ENCODE measurements at regions not wholly inside any gene's neighbourhood (a gene's known extent, or its start where the extent isn't known, plus 50 kb on each side); places are given as distances from the start of the nearest gene placed in this dataset.

- Histone ChIP-seq H2BK5ac (ENCODE audit: low read depth, low read length, poor library complexity) (no peak overlapping the region), H3K4ac (ENCODE audit: low read depth, low read length) (no peak overlapping the region), H3K27me3 (ENCODE audit: insufficient read depth, low read length) (no peaks in the 10 kb centered on the region), H2AFZ (ENCODE audit: insufficient read depth, low read length, poor library complexity) (no peak overlapping the region), H3K36me3 (ENCODE audit: control insufficient read depth in 1 of 2, insufficient read depth in 2 of 2, low read length in 2 of 2) (no peaks in the 10 kb centered on the region), H2AK5ac (ENCODE audit: low read length) (no peak overlapping the region), H3K23ac (ENCODE audit: low read length) (no peak overlapping the region), H3K14ac (ENCODE audit: low read length) (no peak overlapping the region), H4K12ac (ENCODE audit: low read depth, low read length) (no peak overlapping the region), H3K27ac (ENCODE audit: low read depth, low read length) (no peak overlapping the region), H2BK120ac (ENCODE audit: insufficient read depth, low read length, poor library complexity) (no peak overlapping the region), H3K9me3 (ENCODE audit: insufficient read depth, low read depth, low read length) (no peaks in the 10 kb centered on the region), H3K18ac (ENCODE audit: low read length) (no peak overlapping the region), H2BK12ac (ENCODE audit: low read length) (no peak overlapping the region), H3K79me1 (ENCODE audit: low read length) (no peaks in the 10 kb centered on the region), H3K79me2 (ENCODE audit: control insufficient read depth, insufficient read depth, low read length, poor library complexity) (no peaks in the 10 kb centered on the region), H3K4me3 (ENCODE audit: low read depth, low read length) (no peak overlapping the region), H3K4me2 (ENCODE audit: low read length) (no peak overlapping the region), H3K9ac (ENCODE audit: low read length) (no peak overlapping the region), H4K8ac (ENCODE audit: low read depth, low read length) (no peak overlapping the region), H4K91ac (ENCODE audit: low read depth, low read length) (no peak overlapping the region), H3K4me1 (ENCODE audit: control insufficient read depth in 1 of 2, insufficient read depth in 2 of 2, low read length in 2 of 2) (peaks cover 2 to 3% of the 10 kb centered on the region in 2 experiments)
- WGBS (ENCODE audit: extremely low coverage, insufficient coverage, insufficient read length) = no CpG with 5 or more reads among the region's 5 CpGs
- peak; percentile 7 to 17 for DNase-seq
Observed at GRCh38 chr14:97655169-97655948, 858.2 kb downstream of the VRK1 start.

GRCh38 chr14:97657609-97658008, 860.4 kb downstream of the VRK1 start:
- no peak overlapping the region for H2AK5ac ChIP-seq (ENCODE audit: low read length)
- no peak overlapping the region for H4K91ac ChIP-seq (ENCODE audit: low read depth, low read length)
- H3K79me1 ChIP-seq (ENCODE audit: low read length) = no peaks in the 10 kb centered on the region
- H3K9ac ChIP-seq (ENCODE audit: low read length) = no peak overlapping the region
- H3K36me3 ChIP-seq (ENCODE audit: control insufficient read depth in 1 of 2, insufficient read depth in 2 of 2, low read length in 2 of 2) = no peaks in the 10 kb centered on the region
- no peak for DNase-seq
- H3K79me2 ChIP-seq (ENCODE audit: control insufficient read depth, insufficient read depth, low read length, poor library complexity) = no peaks in the 10 kb centered on the region
- H3K18ac ChIP-seq (ENCODE audit: low read length) = no peak overlapping the region
- peaks cover 2 to 3% of the 10 kb centered on the region in 2 experiments for H3K4me1 ChIP-seq (ENCODE audit: control insufficient read depth in 1 of 2, insufficient read depth in 2 of 2, low read length in 2 of 2)
- no peak overlapping the region for H4K8ac ChIP-seq (ENCODE audit: low read depth, low read length)
- no peak overlapping the region for H3K23ac ChIP-seq (ENCODE audit: low read length)
- H2AFZ ChIP-seq (ENCODE audit: insufficient read depth, low read length, poor library complexity) = no peak overlapping the region
- no peaks in the 10 kb centered on the region for H3K27me3 ChIP-seq (ENCODE audit: insufficient read depth, low read length)
- no peak overlapping the region for H3K14ac ChIP-seq (ENCODE audit: low read length)
- no peak overlapping the region for H2BK5ac ChIP-seq (ENCODE audit: low read depth, low read length, poor library complexity)
- WGBS (ENCODE audit: extremely low coverage, insufficient coverage, insufficient read length) = no CpG with 5 or more reads among the region's 2 CpGs
- no peaks in the 10 kb centered on the region for H3K9me3 ChIP-seq (ENCODE audit: insufficient read depth, low read depth, low read length)
- H3K27ac ChIP-seq (ENCODE audit: low read depth, low read length) = no peak overlapping the region
- no peak overlapping the region for H2BK120ac ChIP-seq (ENCODE audit: insufficient read depth, low read length, poor library complexity)
- no peak overlapping the region for H3K4me2 ChIP-seq (ENCODE audit: low read length)
- no peak overlapping the region for H3K4me3 ChIP-seq (ENCODE audit: low read depth, low read length)
- H2BK12ac ChIP-seq (ENCODE audit: low read length) = no peak overlapping the region
- no peak overlapping the region for H3K4ac ChIP-seq (ENCODE audit: low read depth, low read length)
- H4K12ac ChIP-seq (ENCODE audit: low read depth, low read length) = no peak overlapping the region

DNA sequence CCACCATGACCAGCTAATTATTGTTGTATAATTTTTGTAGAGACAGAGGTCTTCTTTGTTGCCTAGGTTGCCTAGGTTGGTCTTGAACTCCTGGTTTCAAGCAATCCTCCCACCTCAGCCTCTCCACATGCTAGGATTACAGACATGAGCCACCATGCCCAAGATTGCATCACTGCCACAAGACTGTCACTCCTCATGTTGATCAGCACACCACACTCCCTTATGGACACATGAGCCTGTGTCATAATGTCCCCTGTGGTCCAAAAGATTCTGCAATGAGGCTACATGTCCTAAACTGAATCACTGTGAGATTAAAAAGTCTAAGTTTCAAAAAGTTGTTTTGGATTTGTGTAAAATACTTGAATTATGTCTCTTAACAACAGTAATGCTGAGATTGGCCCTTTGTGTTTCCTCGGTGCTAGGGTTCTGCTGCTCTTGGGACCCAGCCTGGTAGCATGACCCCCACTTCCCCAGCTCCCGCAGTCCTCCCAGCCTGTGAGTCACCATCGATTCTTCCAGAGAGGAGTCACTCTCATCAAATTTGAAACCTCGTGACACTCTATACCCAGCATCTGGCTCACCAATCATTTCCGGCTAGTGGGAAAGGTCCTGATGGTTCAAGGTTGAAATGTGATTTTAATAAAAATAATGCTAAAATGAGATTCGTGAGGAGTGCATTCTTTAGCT, 890.9 kb downstream of the VRK1 start:
- Histone ChIP-seq H3K4me1 (ENCODE audit: control insufficient read depth in 1 of 2, insufficient read depth in 2 of 2, low read length in 2 of 2) (no peaks in the 10 kb centered on the region), H3K36me3 (ENCODE audit: control insufficient read depth in 1 of 2, insufficient read depth in 2 of 2, low read length in 2 of 2) (no peaks in the 10 kb centered on the region), H3K27ac (ENCODE audit: low read depth, low read length) (no peak overlapping the region), H3K4me2 (ENCODE audit: low read length) (no peak overlapping the region), H2BK5ac (ENCODE audit: low read depth, low read length, poor library complexity) (no peak overlapping the region), H3K4me3 (ENCODE audit: low read depth, low read length) (no peak overlapping the region), H4K12ac (ENCODE audit: low read depth, low read length) (no peak overlapping the region), H3K9ac (ENCODE audit: low read length) (no peak overlapping the region), H4K91ac (ENCODE audit: low read depth, low read length) (no peak overlapping the region), H3K79me2 (ENCODE audit: control insufficient read depth, insufficient read depth, low read length, poor library complexity) (no peaks in the 10 kb centered on the region), H4K8ac (ENCODE audit: low read depth, low read length) (no peak overlapping the region), H2AK5ac (ENCODE audit: low read length) (no peak overlapping the region), H3K27me3 (ENCODE audit: insufficient read depth, low read length) (no peaks in the 10 kb centered on the region), H3K18ac (ENCODE audit: low read length) (no peak overlapping the region), H2AFZ (ENCODE audit: insufficient read depth, low read length, poor library complexity) (no peak overlapping the region), H3K23ac (ENCODE audit: low read length) (no peak overlapping the region), H3K4ac (ENCODE audit: low read depth, low read length) (no peak overlapping the region), H3K79me1 (ENCODE audit: low read length) (no peaks in the 10 kb centered on the region), H3K9me3 (ENCODE audit: insufficient read depth, low read depth, low read length) (no peaks in the 10 kb centered on the region), H2BK120ac (ENCODE audit: insufficient read depth, low read length, poor library complexity) (no peak overlapping the region), H3K14ac (ENCODE audit: low read length) (no peak overlapping the region), H2BK12ac (ENCODE audit: low read length) (no peak overlapping the region)
- DNase-seq = peak in 1 of 2 donors; percentile 41
- WGBS (ENCODE audit: extremely low coverage, insufficient coverage, insufficient read length) = no CpG with 5 or more reads among the region's 6 CpGs

DNA sequence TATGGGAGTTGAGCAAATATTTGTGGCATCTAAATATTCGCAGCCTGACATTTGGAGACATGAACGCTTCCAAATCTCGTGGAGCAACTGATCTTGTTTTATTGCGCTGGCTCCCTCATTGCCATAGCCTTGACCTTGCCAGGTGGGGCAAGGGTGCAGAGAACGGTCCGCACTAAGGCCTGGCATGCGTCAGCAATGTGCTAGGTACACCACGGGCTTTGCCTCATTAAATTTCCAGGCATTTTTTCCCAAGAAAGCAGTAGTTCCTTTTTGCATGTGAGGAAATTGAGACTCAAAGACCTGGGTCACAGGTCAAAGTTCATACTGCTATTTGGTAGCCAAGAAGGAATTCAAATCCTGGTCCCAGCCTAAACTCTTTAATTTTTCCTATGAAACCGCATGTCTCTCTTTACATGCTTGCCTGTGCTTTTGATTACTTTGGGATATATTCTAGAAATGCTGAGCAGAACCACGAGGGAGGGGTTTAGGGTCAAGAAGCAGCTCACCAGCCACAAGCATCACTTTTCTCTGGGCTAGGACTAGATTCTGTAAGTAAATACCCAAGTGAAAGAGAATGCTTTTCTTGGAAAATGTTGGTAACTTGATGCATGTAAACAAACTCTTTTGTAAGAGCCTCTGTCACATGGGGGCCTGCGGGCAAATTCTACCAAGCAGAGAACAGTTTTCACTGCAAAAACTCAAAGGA, 891.6 kb downstream of the VRK1 start:
- no peaks in the 10 kb centered on the region for H3K9me3 ChIP-seq (ENCODE audit: insufficient read depth, low read depth, low read length)
- no peak overlapping the region for H4K91ac ChIP-seq (ENCODE audit: low read depth, low read length)
- H3K36me3 ChIP-seq (ENCODE audit: control insufficient read depth in 1 of 2, insufficient read depth in 2 of 2, low read length in 2 of 2) = no peaks in the 10 kb centered on the region
- H4K12ac ChIP-seq (ENCODE audit: low read depth, low read length) = no peak overlapping the region
- no peak overlapping the region for H3K4me3 ChIP-seq (ENCODE audit: low read depth, low read length)
- H3K27ac ChIP-seq (ENCODE audit: low read depth, low read length) = no peak overlapping the region
- no peak overlapping the region for H4K8ac ChIP-seq (ENCODE audit: low read depth, low read length)
- no peak overlapping the region for H2BK12ac ChIP-seq (ENCODE audit: low read length)
- no CpG with 5 or more reads among the region's 11 CpGs for WGBS (ENCODE audit: extremely low coverage, insufficient coverage, insufficient read length)
- no peak overlapping the region for H3K4ac ChIP-seq (ENCODE audit: low read depth, low read length)
- no peaks in the 10 kb centered on the region for H3K79me1 ChIP-seq (ENCODE audit: low read length)
- no peak overlapping the region for H3K4me2 ChIP-seq (ENCODE audit: low read length)
- H3K27me3 ChIP-seq (ENCODE audit: insufficient read depth, low read length) = no peaks in the 10 kb centered on the region
- peak in 1 of 2 donors; percentile 63 for DNase-seq
- H3K23ac ChIP-seq (ENCODE audit: low read length) = no peak overlapping the region
- H2AFZ ChIP-seq (ENCODE audit: insufficient read depth, low read length, poor library complexity) = no peak overlapping the region
- H2BK5ac ChIP-seq (ENCODE audit: low read depth, low read length, poor library complexity) = no peak overlapping the region
- no peaks in the 10 kb centered on the region for H3K4me1 ChIP-seq (ENCODE audit: control insufficient read depth in 1 of 2, insufficient read depth in 2 of 2, low read length in 2 of 2)
- no peaks in the 10 kb centered on the region for H3K79me2 ChIP-seq (ENCODE audit: control insufficient read depth, insufficient read depth, low read length, poor library complexity)
- no peak overlapping the region for H2BK120ac ChIP-seq (ENCODE audit: insufficient read depth, low read length, poor library complexity)
- H2AK5ac ChIP-seq (ENCODE audit: low read length) = no peak overlapping the region
- H3K18ac ChIP-seq (ENCODE audit: low read length) = no peak overlapping the region
- no peak overlapping the region for H3K14ac ChIP-seq (ENCODE audit: low read length)
- no peak overlapping the region for H3K9ac ChIP-seq (ENCODE audit: low read length)
